SKM-1 (cell line): ENCODE measurements at regions not wholly inside any gene's neighbourhood (a gene's known extent, or its start where the extent isn't known, plus 50 kb on each side); places are given as distances from the start of the nearest gene placed in this dataset.
"Not testable (repeated sequence)": the region's sequence is repeated elsewhere in the genome, so short reads cannot be mapped to it uniquely, and the experiment has no call there.

Source experiments
- DNase-seq: peaks from one replicate; lab custom pipeline; 2025; ENCODE audit not compliant: unreplicated experiment; lab: John Stamatoyannopoulos, UW

DNA sequence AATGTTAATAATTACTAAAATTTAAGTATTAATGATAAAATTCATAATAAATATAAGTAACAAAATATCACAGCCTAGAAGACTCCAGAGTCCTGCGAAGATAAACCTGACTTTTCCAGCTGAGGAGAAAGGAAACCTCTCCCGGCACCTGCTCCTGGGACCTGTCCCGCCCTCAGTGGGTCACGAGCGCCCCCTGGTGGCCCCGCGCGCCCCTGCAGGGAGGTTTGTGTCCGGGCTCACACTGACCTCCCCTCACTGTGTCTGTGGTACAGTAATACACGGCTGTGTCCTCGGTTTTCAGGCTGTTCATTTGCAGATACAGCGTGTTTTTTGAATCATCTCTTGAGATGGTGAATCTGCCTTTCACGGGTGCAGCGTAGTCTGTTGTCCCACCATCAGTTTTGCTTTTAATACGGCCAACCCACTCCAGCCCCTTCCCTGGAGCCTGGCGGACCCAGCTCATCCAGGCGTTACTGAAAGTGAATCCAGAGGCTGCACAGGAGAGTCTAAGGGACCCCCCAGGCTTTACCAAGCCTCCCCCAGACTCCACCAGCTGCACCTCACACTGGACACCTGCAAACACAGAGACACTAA lies 627.1 kb downstream of the TMEM121 start:
- not testable (repeated sequence) for DNase-seq

DNA sequence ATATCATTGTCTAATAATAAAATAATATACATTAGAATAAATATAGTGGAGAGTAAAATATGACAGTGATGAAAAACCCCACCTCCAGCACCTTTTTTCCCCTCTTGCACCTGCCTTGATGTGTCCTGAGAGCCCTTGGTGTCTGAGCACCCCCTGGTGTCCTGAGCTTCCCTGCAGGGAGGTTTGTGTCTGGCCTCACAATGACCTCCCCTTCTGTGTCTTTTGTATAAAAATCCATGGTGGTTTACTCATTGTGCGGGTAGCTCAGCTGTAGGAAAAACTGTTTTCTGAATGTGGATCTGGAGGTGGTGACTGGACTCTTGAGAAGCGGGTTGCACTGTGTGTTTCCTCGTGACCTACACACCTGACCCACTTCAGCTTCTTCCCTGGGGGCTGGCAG lies 636.9 kb downstream of the TMEM121 start:
- no peak for DNase-seq

DNA sequence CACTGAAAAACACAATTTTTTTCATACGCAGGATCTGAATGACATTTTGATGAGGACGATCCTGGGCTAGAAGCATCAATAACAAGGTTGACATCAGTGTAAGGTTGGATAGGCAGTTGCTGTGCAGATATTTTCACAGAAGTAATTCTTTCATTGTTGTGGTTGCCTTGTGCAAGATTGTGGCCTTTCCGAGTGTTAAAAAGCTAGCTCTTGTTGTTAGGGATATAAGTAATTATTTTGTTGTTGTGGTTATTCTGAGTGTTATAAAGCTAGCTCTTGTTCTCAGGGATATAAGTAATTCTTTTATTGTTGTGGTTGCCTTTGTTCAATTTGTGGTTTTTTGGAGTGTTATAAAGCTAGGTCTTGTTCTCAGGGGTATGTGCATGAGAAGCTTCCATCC lies 637.4 kb downstream of the TMEM121 start:
- not testable (repeated sequence) for DNase-seq

DNA sequence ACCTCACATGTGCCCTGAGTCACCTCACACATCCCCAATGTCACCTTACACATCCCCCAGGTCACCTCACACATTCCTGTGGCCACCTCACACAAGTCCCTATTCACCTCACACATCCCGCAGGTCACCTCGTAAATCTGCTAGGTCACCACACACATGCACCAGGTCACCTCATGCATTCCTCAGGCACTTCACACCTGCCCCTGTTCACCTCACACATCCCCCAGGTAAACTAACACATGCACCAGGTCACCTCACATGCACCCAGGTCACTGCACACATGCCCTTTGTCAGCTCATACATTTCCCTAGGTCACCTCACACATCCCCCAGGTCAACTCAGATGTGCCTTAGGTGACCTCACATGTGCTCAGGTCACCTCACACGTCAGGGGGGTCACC lies 639.8 kb downstream of the TMEM121 start:
- DNase-seq = no peak

GRCh38 chr14:106166650-106167204 lies 640.3 kb downstream of the TMEM121 start:
- DNase-seq = no peak

DNA sequence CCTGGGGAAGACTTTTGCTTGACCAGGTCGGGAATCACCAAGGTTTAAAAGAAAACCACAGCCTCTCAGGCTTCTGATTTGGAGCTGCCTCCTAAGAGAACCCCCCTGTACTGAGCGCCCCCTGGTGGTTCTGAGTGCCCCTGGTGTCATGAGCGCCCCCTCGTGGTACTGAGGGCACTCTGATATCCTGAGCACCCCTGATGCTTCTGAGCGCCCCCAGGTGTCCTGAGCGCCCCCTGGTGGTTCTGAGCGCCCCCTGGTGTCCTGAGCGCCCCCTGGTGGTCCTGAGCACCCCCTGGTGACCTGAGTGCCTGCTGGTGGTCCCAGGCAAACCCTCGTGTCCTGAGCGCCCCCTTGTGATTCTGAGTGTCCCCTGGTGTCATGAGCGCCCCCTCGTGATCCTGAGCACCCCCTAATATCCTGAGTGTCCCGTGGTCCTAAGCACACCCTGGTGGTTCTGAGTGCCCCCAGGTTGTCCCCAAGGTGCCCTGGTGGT lies 643.8 kb downstream of the TMEM121 start:
- DNase-seq = not testable (repeated sequence)

DNA sequence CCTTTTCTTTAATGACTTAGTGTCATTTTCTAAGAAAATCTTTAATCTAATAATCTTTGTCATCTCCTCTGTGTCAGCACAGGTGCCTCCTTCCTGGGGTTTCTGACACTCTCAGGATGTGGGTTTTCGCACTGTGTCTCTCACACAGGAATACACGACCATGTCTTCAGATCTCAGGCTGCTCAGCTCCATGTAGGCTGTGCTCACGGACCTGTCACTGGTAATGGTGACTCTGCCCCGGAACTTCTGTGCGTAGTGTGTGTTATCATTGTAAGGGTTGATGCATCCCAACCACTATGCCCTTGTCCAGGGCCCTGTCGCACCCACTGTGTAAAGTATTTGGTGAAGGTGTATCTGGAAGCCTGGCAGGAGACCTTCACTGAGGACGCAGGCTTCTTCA lies 647.8 kb downstream of the TMEM121 start:
- no peak for DNase-seq

- DNase-seq = not testable (repeated sequence)
Measured at GRCh38 chr14:106177266-106178246, 651.2 kb downstream of the TMEM121 start.

GRCh38 chr14:106179761-106180160 lies 653.4 kb downstream of the TMEM121 start:
- DNase-seq = no peak

DNA sequence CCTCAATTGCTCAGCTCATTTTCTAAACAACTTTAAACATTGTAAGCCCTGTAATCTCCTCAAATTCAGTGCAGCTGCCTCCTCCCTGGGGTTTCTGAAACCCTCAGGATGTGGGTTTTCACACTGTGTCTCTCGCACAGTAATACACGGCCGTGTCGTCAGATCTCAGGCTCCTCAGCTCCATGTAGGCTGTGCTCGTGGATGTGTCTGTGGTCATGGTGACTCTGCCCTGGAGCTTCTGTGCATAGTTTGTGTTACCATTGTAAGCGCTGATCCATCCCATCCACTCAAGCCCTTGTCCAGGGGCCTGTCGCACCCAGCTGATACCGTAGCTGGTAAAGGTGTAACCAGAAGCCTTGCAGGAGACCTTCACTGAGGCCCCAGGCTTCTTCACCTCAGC lies 658.4 kb downstream of the TMEM121 start:
- DNase-seq = not testable (repeated sequence)

DNA sequence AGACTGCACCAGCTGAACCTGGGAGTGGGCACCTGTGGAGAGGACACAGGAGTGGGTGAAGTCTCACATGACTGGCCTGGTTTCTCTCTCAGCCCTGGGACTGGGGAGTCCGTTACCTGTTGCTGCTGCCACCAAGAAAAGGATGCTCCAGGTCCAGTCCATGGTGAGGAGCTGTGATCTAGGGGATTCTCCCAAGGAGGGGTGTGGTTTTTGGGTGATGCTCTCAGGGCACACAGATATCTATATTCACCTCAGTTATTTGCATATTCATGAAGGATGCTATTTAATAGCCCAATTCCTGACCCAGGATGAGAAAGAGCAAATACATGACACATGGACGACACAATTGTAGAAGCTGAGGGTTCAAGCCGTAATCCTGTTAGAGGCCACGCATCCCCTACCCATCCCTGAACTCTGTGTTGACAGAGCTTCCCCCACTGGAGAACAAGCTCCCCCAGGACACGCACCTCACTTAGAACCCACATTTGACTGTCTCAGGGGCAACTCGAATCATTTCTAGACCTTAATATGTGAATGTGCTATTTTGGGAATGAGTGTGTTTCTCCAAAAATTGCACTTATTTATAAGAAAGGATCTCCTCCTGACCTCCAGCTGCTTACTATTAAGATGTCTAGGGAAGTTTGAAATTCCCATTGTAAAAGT lies 658.9 kb downstream of the TMEM121 start:
- not testable (repeated sequence) for DNase-seq

DNA sequence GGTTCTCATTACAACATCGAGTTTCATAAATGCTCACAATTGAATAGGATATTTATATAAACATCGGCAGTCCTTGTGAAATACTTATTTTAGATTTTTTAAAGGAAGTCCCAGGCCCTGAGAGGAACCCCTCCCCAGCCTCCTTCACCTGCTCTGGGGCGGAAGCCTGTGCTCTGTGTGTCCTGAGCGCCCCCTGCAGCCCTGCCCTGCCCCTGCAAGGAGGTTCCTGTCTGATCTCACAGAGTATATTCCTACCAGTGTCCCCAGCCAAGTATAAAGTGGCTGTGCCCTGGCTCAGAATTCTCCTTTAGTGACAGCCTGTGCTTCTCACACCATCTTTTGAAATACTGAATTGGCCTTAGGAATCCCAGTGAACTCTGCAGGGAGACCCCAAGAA lies 659.5 kb downstream of the TMEM121 start:
- no peak for DNase-seq

DNA sequence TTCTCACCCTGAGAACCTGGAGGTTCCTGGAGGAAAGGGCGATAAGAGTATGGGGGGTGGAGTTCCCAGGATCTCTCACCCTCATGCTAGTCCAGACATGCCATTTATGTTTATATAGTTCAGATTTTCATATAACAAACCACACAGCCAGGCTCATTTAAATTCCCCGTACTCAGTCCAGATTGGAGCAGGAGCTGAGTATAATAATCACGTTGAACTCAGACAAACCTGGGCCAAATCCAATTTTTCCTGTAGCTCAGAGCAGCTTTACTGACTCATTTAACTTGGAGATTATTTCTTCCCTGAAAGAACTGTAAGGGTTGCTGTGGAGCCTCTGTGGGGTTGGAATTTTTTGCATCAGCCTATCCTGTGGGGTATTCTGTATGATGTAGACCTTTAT lies 660.8 kb downstream of the TMEM121 start:
- DNase-seq = no peak

- DNase-seq = not testable (repeated sequence)
Measured at GRCh38 chr14:106192701-106193100, 666.3 kb downstream of the TMEM121 start.

DNA sequence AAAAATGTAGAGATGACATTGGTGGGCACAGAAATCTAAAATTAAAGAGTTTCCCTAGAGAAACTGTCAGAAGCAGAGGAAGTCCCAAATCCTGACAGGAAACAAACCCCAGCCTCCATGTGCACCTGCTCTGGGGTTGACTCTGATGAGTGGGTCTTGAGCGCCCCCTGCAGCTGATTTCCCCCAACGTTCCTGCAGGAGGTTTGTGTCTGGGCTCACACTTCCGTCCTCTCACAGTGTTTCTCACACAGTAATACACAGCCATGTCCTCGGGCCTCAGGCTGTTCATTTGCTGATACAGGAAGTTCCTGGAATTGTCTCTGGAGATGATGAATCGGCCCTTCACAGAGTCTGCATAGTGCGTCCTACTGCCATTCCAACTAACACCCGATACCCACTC lies 670.1 kb downstream of the TMEM121 start:
- DNase-seq = not testable (repeated sequence)

DNA sequence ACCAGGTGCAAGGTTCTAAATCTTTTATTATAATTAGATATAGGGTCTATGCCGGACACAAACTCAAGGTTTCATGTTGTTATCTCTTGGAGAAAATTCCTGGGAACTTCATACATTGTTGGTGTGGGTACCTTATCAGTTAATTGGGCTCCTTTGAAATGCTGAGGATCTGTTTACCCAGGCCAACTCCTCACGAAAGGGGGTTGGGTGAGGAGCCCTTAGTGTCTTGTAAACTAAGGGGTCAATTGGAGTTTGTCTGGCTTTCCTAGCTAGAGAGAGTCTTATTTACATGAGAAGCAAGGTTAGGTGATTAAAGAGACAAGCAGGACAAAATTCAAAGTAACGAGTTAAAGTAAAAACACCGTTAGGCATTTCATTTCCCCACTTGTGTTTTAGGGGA lies 670.9 kb downstream of the TMEM121 start:
- not testable (repeated sequence) for DNase-seq

GRCh38 chr14:106199097-106199496 lies 672.7 kb downstream of the TMEM121 start:
- no peak for DNase-seq

- no peak for DNase-seq
Measured at GRCh38 chr14:106200541-106201315, 674.3 kb downstream of the TMEM121 start.

- no peak for DNase-seq
Measured at GRCh38 chr14:106201376-106201775, 675.0 kb downstream of the TMEM121 start.

DNA sequence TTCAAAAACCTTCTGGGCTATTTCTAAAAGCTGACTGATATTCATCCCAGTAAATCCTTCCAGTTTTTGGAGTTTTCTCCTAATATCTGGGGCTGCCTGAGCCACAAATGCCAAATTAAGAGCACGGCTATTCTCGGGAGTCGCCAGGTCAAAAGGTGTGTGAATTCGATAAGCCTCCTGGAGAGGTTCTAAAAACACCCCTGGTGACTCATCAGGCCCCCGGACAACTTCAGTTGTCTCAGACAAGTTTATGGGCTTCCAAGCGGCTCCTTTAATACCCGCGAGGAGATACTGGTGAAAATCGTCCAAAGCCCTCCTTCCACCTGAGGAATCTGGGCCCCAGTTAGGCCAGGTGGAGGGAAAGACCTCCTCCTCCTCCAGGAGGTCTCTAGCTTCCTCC lies 677.1 kb downstream of the TMEM121 start:
- DNase-seq = no peak
